PFSK-1 (cell line): ENCODE measurements at regions not wholly inside any gene's neighbourhood (a gene's known extent, or its start where the extent isn't known, plus 50 kb on each side); places are given as distances from the start of the nearest gene placed in this dataset.

Source experiments
- FOXP2 ChIP-seq: optimal IDR thresholded peaks from 2 replicates; pipeline ENCODE3; 2011; ENCODE audit warnings: borderline replicate concordance, control low read depth, inconsistent platforms; ENCODE audit not compliant: insufficient read depth; ENCODE audit errors: extremely low read length, extremely low read depth
- POLR2AphosphoS5 ChIP-seq: IDR thresholded peaks from 2 replicates; pipeline ENCODE4 v1.6.1; 2012; ENCODE audit warnings: low read depth, mild to moderate bottlenecking, control low read depth, low read length, moderate library complexity
- REST ChIP-seq, 2 experiments: IDR thresholded peaks; 2 replicates each; pipeline versions ENCODE4 v1.6.1 to v1.8.0; 2011 to 2012; ENCODE audit warnings: low read depth in 2 of 2, low read length in 2 of 2, control low read depth in 1 of 2, inconsistent platforms in 1 of 2, mild to moderate bottlenecking in 1 of 2, moderate library complexity in 1 of 2; ENCODE audit not compliant: insufficient read depth in 1 of 2
- SIN3A ChIP-seq: IDR thresholded peaks from 2 replicates; pipeline ENCODE4 v1.6.1; 2012; ENCODE audit warnings: mild to moderate bottlenecking, low read length, moderate library complexity, borderline replicate concordance; ENCODE audit not compliant: insufficient read depth
- TAF1 ChIP-seq: IDR thresholded peaks from 2 replicates; pipeline ENCODE4 v1.6.1; 2012; ENCODE audit warnings: low read length, control low read depth, borderline replicate concordance; ENCODE audit not compliant: insufficient read depth

DNA sequence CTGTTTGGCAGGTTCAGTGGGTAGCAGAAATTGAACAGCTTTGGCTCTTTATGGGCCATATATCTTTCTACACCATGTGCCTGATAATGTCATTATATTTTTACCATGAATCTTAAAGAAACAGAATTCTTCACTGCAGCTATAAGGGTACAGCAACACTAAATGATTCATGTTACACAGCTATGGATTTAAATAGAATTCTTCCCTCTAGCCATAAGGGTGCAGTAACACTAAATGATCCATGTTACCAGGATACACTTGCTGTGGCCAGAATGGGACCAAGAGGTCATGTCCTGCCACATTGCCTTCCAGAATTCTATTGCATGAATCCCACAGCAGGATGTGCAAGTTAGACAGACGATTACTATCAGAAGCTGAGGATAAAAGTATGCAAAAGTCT, 603.9 kb downstream of the FSCB start:
- TF ChIP-seq TAF1 (no peak), POLR2AphosphoS5 (no peak), FOXP2 (no peak), SIN3A (no peak), REST (IDR thresholded peaks at IDR 0.05; ENCODE audit: insufficient read depth in 1 of 2, low read depth in 2 of 2, low read length in 2 of 2) (no peak)

DNA sequence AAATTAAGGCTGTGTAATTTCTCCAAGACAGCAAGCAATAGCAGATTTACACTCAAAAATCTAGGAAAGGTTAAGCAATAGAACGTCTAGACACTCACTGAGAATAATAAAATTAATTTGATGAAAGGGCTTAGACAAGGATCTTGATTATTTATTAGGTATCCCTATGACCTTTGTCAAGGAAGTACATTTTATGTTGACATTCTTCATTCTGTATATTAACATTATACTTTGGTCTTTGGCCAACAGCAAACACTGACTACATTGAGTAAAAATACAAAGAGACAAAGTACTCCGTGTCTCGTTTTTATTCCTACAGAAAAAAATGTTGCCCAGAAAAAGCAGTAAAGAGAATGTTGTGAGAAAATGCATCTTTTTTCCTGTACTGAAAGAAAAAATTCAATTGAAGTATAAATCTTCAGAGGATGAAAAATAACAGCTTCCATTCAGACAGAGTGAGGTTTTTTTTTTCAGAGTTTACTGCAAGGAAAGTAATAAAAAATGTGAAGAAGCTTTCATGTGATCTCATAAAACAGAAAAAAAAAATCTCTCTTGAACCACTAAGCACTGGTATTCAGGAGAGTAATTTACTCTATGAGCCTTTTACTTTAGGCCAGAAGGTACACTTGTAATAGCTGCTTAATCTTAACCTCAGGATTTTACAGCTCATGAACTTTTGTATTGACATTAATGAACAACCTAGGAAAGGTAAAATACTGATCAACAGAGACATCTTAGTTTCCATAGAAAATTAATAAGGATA, 605.0 kb downstream of the FSCB start:
- no peak for TF ChIP-seq POLR2AphosphoS5
- TF ChIP-seq TAF1 = no peak

- no peak for TF ChIP-seq FOXP2
- TF ChIP-seq TAF1 = no peak
- TF ChIP-seq SIN3A = no peak
- no peak for TF ChIP-seq REST (IDR thresholded peaks at IDR 0.05; ENCODE audit: insufficient read depth in 1 of 2, low read depth in 2 of 2, low read length in 2 of 2)
- TF ChIP-seq POLR2AphosphoS5 = no peak
These were observed 606.9 kb downstream of the FSCB start for GRCh38 chr14:43900173-43900655.

DNA sequence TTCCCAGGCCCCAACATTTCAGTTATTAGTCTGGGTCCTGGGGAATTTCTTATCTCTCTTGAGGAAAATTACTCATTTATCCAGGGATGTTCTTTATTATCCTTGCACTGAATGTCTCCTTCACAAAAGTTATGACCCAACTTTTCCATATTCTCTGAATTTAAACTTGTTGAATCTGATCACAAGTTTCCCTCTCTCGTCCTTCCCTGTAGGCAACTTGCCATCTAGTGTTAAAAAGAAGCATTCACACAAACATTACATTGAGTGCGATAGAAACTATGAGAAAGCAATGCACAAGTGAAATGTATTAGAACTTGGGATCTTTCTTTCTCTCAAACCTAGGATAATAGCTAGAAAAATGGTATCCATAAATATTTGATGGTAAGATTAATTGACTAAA, 608.4 kb downstream of the FSCB start:
- TF ChIP-seq TAF1 (no peak), SIN3A (no peak), REST (IDR thresholded peaks at IDR 0.05; ENCODE audit: insufficient read depth in 1 of 2, low read depth in 2 of 2, low read length in 2 of 2) (no peak)

GRCh38 chr14:43896044-43896443, 611.0 kb downstream of the FSCB start:
- TF ChIP-seq SIN3A (no peak), FOXP2 (no peak), REST (IDR thresholded peaks at IDR 0.05; ENCODE audit: insufficient read depth in 1 of 2, low read depth in 2 of 2, low read length in 2 of 2) (no peak), TAF1 (no peak), POLR2AphosphoS5 (no peak)
